ENCODE measurements at regions not wholly inside any gene's neighbourhood (a gene's known extent, or its start where the extent isn't known, plus 50 kb on each side); places are given as distances from the start of the nearest gene placed in this dataset.

- H3K4me3 ChIP-seq (ENCODE audit: low read depth in 1 of 3, low read length in 3 of 3) = no peak overlapping the region
- no peaks in the 10 kb centered on the region for H3K27me3 ChIP-seq (ENCODE audit: control insufficient read depth in 3 of 3, insufficient read depth in 3 of 3, low read length in 3 of 3)
- H3K36me3 ChIP-seq (ENCODE audit: control insufficient read depth in 3 of 3, insufficient read depth in 2 of 3, low read depth in 1 of 3, low read length in 3 of 3) = no peaks in the 10 kb centered on the region
- no peak for FAIRE-seq
- DNase-seq = no peak
- no peak overlapping the region for H3K27ac ChIP-seq (ENCODE audit: low read depth in 1 of 3, low read length in 2 of 3)
- 58 to 80% (median 71%) methylated on average over 1 of the region's 1 CpG for WGBS, 3 donors
- H3K4me1 ChIP-seq (ENCODE audit: control insufficient read depth in 3 of 3, insufficient read depth in 2 of 3, low read depth in 1 of 3, low read length in 2 of 3) = no peaks in the 10 kb centered on the region
- H3K9me3 ChIP-seq (ENCODE audit: control insufficient read depth in 2 of 2, insufficient read depth in 1 of 2, low read depth in 1 of 2, low read length in 1 of 2) = no peaks in the 10 kb centered on the region
These were observed 57.1 kb upstream of the ATG10 start for GRCh38 chr5:81914696-81915095.

- H3K4me1 ChIP-seq (ENCODE audit: control insufficient read depth in 3 of 3, insufficient read depth in 2 of 3, low read depth in 1 of 3, low read length in 2 of 3) = no peaks in the 10 kb centered on the region
- no peaks in the 10 kb centered on the region for H3K9me3 ChIP-seq (ENCODE audit: control insufficient read depth in 2 of 2, insufficient read depth in 1 of 2, low read depth in 1 of 2, low read length in 1 of 2)
- H3K36me3 ChIP-seq (ENCODE audit: control insufficient read depth in 3 of 3, insufficient read depth in 2 of 3, low read depth in 1 of 3, low read length in 3 of 3) = no peaks in the 10 kb centered on the region
- H3K4me3 ChIP-seq (ENCODE audit: low read depth in 1 of 3, low read length in 3 of 3) = no peak overlapping the region
- FAIRE-seq = no peak
- WGBS, 3 donors = 96 to 97% (median 96%) methylated on average over 8 of the region's 8 CpGs
- no peaks in the 10 kb centered on the region for H3K27me3 ChIP-seq (ENCODE audit: control insufficient read depth in 3 of 3, insufficient read depth in 3 of 3, low read length in 3 of 3)
- no peak for DNase-seq
- H3K27ac ChIP-seq (ENCODE audit: low read depth in 1 of 3, low read length in 2 of 3) = no peak overlapping the region
These were observed 58.9 kb upstream of the ATG10 start for GRCh38 chr5:81912933-81913332.

- Histone ChIP-seq H3K36me3 (ENCODE audit: control insufficient read depth in 3 of 3, insufficient read depth in 2 of 3, low read depth in 1 of 3, low read length in 3 of 3) (no peaks in the 10 kb centered on the region), H3K4me1 (ENCODE audit: control insufficient read depth in 3 of 3, insufficient read depth in 2 of 3, low read depth in 1 of 3, low read length in 2 of 3) (no peaks in the 10 kb centered on the region), H3K27ac (ENCODE audit: low read depth in 1 of 3, low read length in 2 of 3) (no peak overlapping the region), H3K4me3 (ENCODE audit: low read depth in 1 of 3, low read length in 3 of 3) (no peak overlapping the region), H3K27me3 (ENCODE audit: control insufficient read depth in 3 of 3, insufficient read depth in 3 of 3, low read length in 3 of 3) (no peaks in the 10 kb centered on the region), H3K9me3 (ENCODE audit: control insufficient read depth in 2 of 2, insufficient read depth in 1 of 2, low read depth in 1 of 2, low read length in 1 of 2) (no peaks in the 10 kb centered on the region)
- DNase-seq (no peak), FAIRE-seq (no peak)
- 67 to 78% (median 75%) methylated on average over 1 of the region's 1 CpG for WGBS, 3 donors
These were observed 62.1 kb upstream of the ATG10 start for GRCh38 chr5:81909677-81910076.

- H3K27me3 ChIP-seq (ENCODE audit: control insufficient read depth in 3 of 3, insufficient read depth in 3 of 3, low read length in 3 of 3) = no peaks in the 10 kb centered on the region
- no peak overlapping the region for H3K4me3 ChIP-seq (ENCODE audit: low read depth in 1 of 3, low read length in 3 of 3)
- no peaks in the 10 kb centered on the region for H3K36me3 ChIP-seq (ENCODE audit: control insufficient read depth in 3 of 3, insufficient read depth in 2 of 3, low read depth in 1 of 3, low read length in 3 of 3)
- no peaks in the 10 kb centered on the region for H3K9me3 ChIP-seq (ENCODE audit: control insufficient read depth in 2 of 2, insufficient read depth in 1 of 2, low read depth in 1 of 2, low read length in 1 of 2)
- no peaks in the 10 kb centered on the region for H3K4me1 ChIP-seq (ENCODE audit: control insufficient read depth in 3 of 3, insufficient read depth in 2 of 3, low read depth in 1 of 3, low read length in 2 of 3)
- 45 to 49% (median 46%) methylated on average over 5 of the region's 5 CpGs for WGBS, 3 donors
- FAIRE-seq (no peak), DNase-seq (no peak)
- no peak overlapping the region for H3K27ac ChIP-seq (ENCODE audit: low read depth in 1 of 3, low read length in 2 of 3)
These were observed 63.1 kb upstream of the ATG10 start for GRCh38 chr5:81908771-81909170.

- no peaks in the 10 kb centered on the region for H3K4me1 ChIP-seq (ENCODE audit: control insufficient read depth in 3 of 3, insufficient read depth in 2 of 3, low read depth in 1 of 3, low read length in 2 of 3)
- FAIRE-seq (no peak), DNase-seq (no peak)
- 82 to 95% (median 89%) methylated on average over 10 of the region's 10 CpGs for WGBS, 3 donors
- no peaks in the 10 kb centered on the region for H3K9me3 ChIP-seq (ENCODE audit: control insufficient read depth in 2 of 2, insufficient read depth in 1 of 2, low read depth in 1 of 2, low read length in 1 of 2)
- no peak overlapping the region for H3K4me3 ChIP-seq (ENCODE audit: low read depth in 1 of 3, low read length in 3 of 3)
- no peaks in the 10 kb centered on the region for H3K27me3 ChIP-seq (ENCODE audit: control insufficient read depth in 3 of 3, insufficient read depth in 3 of 3, low read length in 3 of 3)
- H3K27ac ChIP-seq (ENCODE audit: low read depth in 1 of 3, low read length in 2 of 3) = no peak overlapping the region
- no peaks in the 10 kb centered on the region for H3K36me3 ChIP-seq (ENCODE audit: control insufficient read depth in 3 of 3, insufficient read depth in 2 of 3, low read depth in 1 of 3, low read length in 3 of 3)
These were observed 63.8 kb upstream of the ATG10 start for GRCh38 chr5:81908044-81908443.

GRCh38 chr5:81907012-81907635 is 64.7 kb upstream of the ATG10 start:
- no peaks in the 10 kb centered on the region for H3K4me1 ChIP-seq (ENCODE audit: control insufficient read depth in 3 of 3, insufficient read depth in 2 of 3, low read depth in 1 of 3, low read length in 2 of 3)
- no peak overlapping the region for H3K27ac ChIP-seq (ENCODE audit: low read depth in 1 of 3, low read length in 2 of 3)
- WGBS, 3 donors = 79 to 90% (median 85%) methylated on average over 4 of the region's 4 CpGs
- FAIRE-seq (no peak), DNase-seq (no peak)
- H3K9me3 ChIP-seq (ENCODE audit: control insufficient read depth in 2 of 2, insufficient read depth in 1 of 2, low read depth in 1 of 2, low read length in 1 of 2) = no peaks in the 10 kb centered on the region
- no peaks in the 10 kb centered on the region for H3K27me3 ChIP-seq (ENCODE audit: control insufficient read depth in 3 of 3, insufficient read depth in 3 of 3, low read length in 3 of 3)
- H3K4me3 ChIP-seq (ENCODE audit: low read depth in 1 of 3, low read length in 3 of 3) = no peak overlapping the region
- no peaks in the 10 kb centered on the region for H3K36me3 ChIP-seq (ENCODE audit: control insufficient read depth in 3 of 3, insufficient read depth in 2 of 3, low read depth in 1 of 3, low read length in 3 of 3)

- Histone ChIP-seq H3K4me3 (ENCODE audit: low read depth in 1 of 3, low read length in 3 of 3) (no peak overlapping the region), H3K4me1 (ENCODE audit: control insufficient read depth in 3 of 3, insufficient read depth in 2 of 3, low read depth in 1 of 3, low read length in 2 of 3) (no peaks in the 10 kb centered on the region), H3K27ac (ENCODE audit: low read depth in 1 of 3, low read length in 2 of 3) (no peak overlapping the region), H3K27me3 (ENCODE audit: control insufficient read depth in 3 of 3, insufficient read depth in 3 of 3, low read length in 3 of 3) (no peaks in the 10 kb centered on the region), H3K36me3 (ENCODE audit: control insufficient read depth in 3 of 3, insufficient read depth in 2 of 3, low read depth in 1 of 3, low read length in 3 of 3) (no peaks in the 10 kb centered on the region), H3K9me3 (ENCODE audit: control insufficient read depth in 2 of 2, insufficient read depth in 1 of 2, low read depth in 1 of 2, low read length in 1 of 2) (peaks cover 0 to 4% of the 10 kb centered on the region in 2 donors)
- DNase-seq (no peak), FAIRE-seq (no peak)
- 20 to 63% (median 52%) methylated on average over 5 of the region's 5 CpGs for WGBS, 3 donors
These were observed 65.7 kb upstream of the ATG10 start for GRCh38 chr5:81906086-81906485.

- Histone ChIP-seq H3K27ac (ENCODE audit: low read depth in 1 of 3, low read length in 2 of 3) (no peak overlapping the region), H3K36me3 (ENCODE audit: control insufficient read depth in 3 of 3, insufficient read depth in 2 of 3, low read depth in 1 of 3, low read length in 3 of 3) (no peaks in the 10 kb centered on the region), H3K27me3 (ENCODE audit: control insufficient read depth in 3 of 3, insufficient read depth in 3 of 3, low read length in 3 of 3) (no peaks in the 10 kb centered on the region), H3K4me1 (ENCODE audit: control insufficient read depth in 3 of 3, insufficient read depth in 2 of 3, low read depth in 1 of 3, low read length in 2 of 3) (no peaks in the 10 kb centered on the region), H3K4me3 (ENCODE audit: low read depth in 1 of 3, low read length in 3 of 3) (no peak overlapping the region), H3K9me3 (ENCODE audit: control insufficient read depth in 2 of 2, insufficient read depth in 1 of 2, low read depth in 1 of 2, low read length in 1 of 2) (peaks cover 0 to 4% of the 10 kb centered on the region in 2 donors)
- FAIRE-seq (no peak), DNase-seq (no peak)
- WGBS, 3 donors = 55 to 66% (median 64%) methylated on average over 2 of the region's 2 CpGs
These were observed 67.0 kb upstream of the ATG10 start for GRCh38 chr5:81904861-81905260.

GRCh38 chr5:81904166-81904565 is 67.7 kb upstream of the ATG10 start:
- H3K4me3 ChIP-seq (ENCODE audit: low read depth in 1 of 3, low read length in 3 of 3) = no peak overlapping the region
- no peak overlapping the region for H3K27ac ChIP-seq (ENCODE audit: low read depth in 1 of 3, low read length in 2 of 3)
- H3K36me3 ChIP-seq (ENCODE audit: control insufficient read depth in 3 of 3, insufficient read depth in 2 of 3, low read depth in 1 of 3, low read length in 3 of 3) = no peaks in the 10 kb centered on the region
- no peak for DNase-seq
- H3K9me3 ChIP-seq (ENCODE audit: control insufficient read depth in 2 of 2, insufficient read depth in 1 of 2, low read depth in 1 of 2, low read length in 1 of 2) = peaks cover 0 to 4% of the 10 kb centered on the region in 2 donors
- H3K27me3 ChIP-seq (ENCODE audit: control insufficient read depth in 3 of 3, insufficient read depth in 3 of 3, low read length in 3 of 3) = no peaks in the 10 kb centered on the region
- 86 to 93% (median 91%) methylated on average over 3 of the region's 3 CpGs for WGBS, 3 donors
- no peak for FAIRE-seq
- H3K4me1 ChIP-seq (ENCODE audit: control insufficient read depth in 3 of 3, insufficient read depth in 2 of 3, low read depth in 1 of 3, low read length in 2 of 3) = no peaks in the 10 kb centered on the region
